T47D (cell line): ENCODE measurements at regions not wholly inside any gene's neighbourhood (a gene's known extent, or its start where the extent isn't known, plus 50 kb on each side); places are given as distances from the start of the nearest gene placed in this dataset.
A peak's percentile ranks its signal among the peaks of the same experiment; 100 is the strongest.

Experiments
- DNase-seq, 2 experiments: peaks; one replicate each; pipeline versions ENCODE4 v3.0.0 to v3.0.0-alpha.2; 2011 to 2012; ENCODE audit warnings: low read depth in 1 of 2, low spot score in 1 of 2
- JUND ChIP-seq: IDR thresholded peaks from 2 replicates; pipeline ENCODE4 v1.6.1; 2012; ENCODE audit warnings: low read depth
- in situ Hi-C: cut with HindIII; loops from 2 replicates; pipeline ENCODE4 v1.10.0; 2016; ENCODE audit warnings: low sequenced_read_pairs, low pct_unique_long_range_greater_than_20kb

DNA sequence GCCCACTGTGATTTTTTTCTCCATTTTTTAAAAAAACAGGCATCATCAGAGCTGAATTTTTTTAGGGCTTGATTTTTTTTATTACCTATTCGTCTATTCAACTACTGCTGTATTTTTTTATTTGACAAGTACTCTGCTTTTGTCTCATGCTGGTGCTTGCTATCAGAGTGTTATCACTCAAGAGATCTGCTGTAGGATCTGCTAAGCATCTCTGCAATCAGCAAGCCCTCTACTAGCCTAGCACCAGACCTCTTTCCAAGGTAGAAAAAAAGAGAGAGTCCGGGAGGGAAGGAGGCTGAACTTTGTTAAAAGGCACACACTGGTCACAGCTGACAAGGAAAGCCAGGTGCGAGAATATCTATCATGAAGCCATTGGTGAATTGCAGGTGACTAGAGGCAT, 413.8 kb upstream of the CCNH start:
- DNase-seq: no peak
- in situ Hi-C loops: no loop called here
- TF ChIP-seq JUND: no peak

DNA sequence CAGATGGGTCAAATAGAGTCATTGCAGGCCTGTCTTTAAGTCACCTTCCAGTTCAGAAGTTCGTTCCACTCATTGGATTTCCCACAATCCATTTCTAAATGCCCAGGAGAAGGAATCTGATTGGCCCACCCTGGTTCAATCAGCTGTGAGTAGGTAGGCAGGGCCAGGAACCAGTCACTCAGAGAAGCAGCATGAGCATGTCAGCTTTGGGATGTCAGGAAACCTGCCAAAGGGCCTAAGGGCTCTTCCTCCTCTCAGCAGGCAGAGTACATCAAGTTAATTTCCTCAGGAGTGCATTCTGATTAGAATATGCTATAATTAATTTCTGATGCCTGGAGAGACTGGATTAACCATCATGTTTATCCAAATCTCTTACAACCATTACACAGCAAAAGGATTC, 412.9 kb upstream of the CCNH start:
- in situ Hi-C loops: no loop called here
- peak in 1 of 2 experiments; percentile 28 for DNase-seq
- TF ChIP-seq JUND: no peak

DNA sequence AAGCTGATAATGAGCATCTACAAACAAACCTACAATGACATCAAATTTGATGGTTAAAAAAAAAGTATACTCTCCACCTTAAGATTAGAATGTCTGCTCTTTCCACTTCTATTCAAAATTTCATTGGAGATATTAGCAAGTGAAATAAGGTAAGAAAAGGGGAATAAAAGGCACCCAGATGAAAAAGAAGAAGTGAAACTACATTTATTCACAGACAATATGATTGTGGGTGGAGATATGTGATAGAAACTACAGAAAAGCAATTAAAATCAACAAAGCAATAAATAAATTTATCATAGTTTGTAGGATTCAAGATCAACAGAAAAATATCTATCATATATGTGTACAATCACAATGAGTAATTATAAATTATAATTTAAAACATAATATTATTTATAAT, 395.1 kb upstream of the CCNH start:
- TF ChIP-seq JUND: no peak
- in situ Hi-C loops: no loop called here
- no peak for DNase-seq

DNA sequence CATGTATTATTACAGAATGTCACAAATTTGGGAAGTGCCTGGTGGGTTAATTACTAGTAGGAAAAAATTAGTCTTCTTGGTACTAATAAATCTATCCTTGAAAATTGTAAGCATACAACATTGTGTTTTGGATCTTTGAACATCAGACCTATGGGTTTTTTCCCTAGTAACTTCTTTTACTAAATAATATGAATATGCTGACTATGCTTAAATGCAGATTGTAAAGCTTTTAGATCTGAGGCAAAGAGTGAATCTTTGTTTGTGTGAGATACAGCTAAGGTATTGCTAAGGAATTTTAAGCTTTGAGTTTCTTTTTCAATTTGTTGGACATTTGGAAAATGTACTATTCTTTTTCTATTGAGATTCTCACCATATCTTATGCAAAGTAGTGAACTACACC, 390.6 kb upstream of the CCNH start:
- no peak for TF ChIP-seq JUND
- in situ Hi-C loops: no loop called here
- no peak for DNase-seq

DNA sequence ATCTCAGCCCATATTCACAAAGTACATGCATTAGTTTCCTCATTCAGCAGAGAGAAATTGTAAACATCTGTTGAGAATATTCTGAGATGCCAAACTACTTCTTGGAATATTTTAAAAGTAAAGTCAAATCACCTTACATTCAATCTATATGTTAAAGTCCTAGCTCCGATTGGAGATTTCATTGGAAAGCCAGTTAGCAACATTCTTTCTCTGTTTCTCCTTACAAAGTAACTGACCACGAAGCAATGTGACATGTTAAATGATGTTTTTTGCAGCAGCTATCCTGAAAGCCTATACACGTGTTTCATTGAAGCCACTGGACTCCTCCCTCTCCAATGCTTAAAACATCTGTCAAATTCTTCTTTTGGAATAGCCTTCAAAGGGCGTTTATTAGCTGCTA, 379.1 kb upstream of the CCNH start:
- DNase-seq: no peak
- in situ Hi-C loops: no loop called here
- TF ChIP-seq JUND: no peak

DNA sequence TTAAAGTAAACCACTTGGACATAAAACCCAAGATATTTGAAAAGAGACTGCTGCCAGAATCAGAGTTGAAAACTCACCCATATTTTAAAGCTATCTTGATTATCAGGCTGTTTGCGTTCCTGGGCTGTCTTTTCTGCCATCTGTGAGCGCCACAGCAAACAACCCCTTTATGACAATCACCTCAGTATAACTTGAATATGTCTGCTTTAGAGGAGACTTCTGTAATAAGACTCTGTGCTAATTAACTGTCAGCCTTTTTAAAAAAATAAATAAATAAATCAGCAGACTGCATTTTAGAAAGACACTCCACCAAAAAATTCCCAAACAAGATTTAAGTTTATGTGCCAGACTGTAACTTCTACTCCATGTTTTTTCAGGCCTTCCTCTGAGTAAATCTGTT, 375.7 kb upstream of the CCNH start:
- in situ Hi-C loops: no loop called here
- no peak for DNase-seq

DNA sequence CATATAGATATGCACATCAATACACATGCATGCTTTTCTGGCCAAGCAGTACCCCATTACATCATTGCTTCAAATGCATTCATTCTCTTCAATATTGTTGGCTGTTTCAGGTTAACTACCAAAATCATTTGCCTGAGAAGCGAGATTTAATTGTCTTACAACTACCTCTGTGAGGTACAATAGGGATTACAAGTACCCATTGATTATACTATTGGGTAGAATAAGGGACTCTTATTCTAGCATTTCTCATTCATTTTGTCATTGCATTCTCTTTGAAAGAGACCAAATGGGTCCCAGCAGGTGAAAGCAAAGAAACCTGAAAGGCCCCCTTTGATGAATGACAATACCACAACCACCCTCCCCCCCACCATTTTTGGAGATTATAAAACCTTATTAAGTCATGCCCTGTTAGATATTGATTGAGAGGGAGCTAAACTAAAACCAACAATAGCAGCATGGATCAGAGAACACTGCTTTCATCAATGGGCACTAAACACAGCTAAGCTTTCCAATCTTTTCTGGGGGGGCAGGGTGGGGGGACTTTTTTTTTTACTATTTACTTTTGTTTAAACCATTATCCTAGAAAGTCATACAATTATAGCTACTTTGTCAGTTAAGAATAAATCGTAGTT, 375.0 kb upstream of the CCNH start:
- in situ Hi-C loops: no loop called here
- no peak for DNase-seq
- TF ChIP-seq JUND: no peak

More for the DNA sequence above, 375.7 kb upstream of the CCNH start:
- TF ChIP-seq JUND: no peak

DNA sequence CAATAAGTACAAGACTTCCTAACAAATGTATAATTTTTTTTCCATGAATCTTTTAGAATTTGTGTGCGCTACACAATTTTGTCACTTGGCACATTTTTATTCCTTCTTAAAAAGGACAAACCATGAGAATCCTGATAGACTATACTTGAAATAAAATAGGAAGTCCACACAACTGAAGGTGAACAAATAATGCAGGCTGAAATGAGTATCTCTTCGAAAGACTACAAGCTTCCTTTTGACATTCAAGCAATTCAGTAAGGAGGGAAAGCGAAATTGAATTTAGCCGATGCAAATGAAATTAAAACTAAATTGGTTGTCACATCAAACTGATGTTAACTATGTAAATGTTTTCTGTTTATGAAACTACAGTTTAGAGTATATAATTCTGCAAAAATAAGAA, 374.4 kb upstream of the CCNH start:
- in situ Hi-C loops: no loop called here
- no peak for TF ChIP-seq JUND

DNA sequence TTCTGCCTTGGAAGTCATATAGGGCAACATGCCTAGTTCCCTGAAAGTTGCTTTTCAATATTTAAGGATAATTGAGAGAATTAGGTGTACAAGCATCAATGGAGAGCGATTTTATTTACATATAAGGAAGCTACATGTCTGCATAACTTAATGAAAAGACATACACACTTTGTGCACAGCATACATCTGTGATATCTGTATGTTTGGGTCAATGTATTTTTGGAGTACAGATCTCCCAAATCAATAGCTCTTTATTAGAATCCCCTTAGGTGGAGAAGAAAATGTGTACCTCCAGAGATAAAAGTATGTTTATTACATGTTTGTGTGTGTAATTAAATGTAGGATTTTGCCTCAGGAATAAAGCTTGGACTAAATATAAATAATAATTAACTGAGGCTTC, 373.7 kb upstream of the CCNH start:
- no peak for DNase-seq
- in situ Hi-C loops: no loop called here
- no peak for TF ChIP-seq JUND

More for the DNA sequence above, 374.4 kb upstream of the CCNH start:
- no peak for DNase-seq

DNA sequence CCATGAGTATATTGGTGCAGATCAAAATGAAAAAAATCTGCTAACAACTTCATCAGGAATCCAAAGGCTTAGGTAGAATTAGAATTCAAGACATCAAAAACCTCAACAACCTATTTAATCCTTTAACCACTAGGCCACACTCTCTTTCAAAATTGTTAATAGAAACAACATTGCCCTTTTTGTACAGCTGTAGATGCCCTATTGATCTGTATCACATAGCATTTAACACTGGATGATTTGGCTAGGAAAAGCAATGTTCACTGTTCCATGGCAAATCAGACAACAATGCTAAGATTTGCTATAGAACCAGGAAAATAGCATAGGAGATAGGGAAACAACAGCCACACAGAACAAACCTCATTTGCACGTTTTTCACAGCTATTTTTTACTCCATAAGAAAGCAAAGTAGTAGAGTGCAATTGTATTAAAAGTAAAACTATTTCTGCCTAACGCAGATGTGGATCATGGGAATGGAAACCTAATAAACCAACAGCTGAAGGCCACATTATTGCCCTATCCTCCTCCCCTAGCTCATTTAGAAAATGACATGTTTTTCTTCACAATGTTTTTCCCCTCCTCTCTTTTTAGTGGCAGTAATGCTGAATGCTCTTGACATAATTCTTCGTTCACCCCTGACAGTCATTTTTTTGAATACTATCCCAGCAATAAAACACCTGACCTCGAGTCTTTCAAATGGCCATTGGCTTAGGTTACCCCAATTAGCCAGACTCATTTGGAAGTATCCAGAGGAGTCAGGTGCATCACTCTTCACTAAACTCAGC, 373.0 kb upstream of the CCNH start:
- TF ChIP-seq JUND: no peak
- in situ Hi-C loops: no loop called here
- no peak for DNase-seq

DNA sequence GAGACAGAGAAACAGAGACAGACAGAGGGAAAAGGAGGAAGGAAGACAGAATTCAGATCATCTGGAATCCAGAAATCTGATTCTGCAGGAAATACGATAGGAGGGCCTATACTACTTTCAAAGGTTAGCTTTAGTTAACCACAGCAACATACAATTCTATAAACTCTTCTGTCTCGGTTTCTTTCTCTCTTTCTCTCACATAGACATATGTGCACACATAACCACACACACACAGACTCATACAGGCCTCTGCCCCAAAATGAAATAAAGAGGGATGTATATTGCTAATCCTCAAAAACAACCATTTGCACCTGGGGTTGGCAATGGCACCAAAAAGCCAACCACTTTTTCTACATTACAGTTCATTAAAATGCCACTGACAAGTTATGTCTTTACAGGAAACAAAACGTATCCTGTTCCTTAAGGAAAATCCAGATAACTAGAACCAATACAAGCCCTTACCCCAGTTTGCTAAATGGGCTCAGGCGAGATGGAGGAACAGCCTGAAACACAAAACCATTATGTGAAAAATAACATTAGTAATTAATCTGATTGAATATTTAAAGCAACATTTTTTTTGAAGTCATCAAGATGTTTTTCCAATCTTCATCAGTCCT, 372.3 kb upstream of the CCNH start:
- DNase-seq: no peak
- in situ Hi-C loops: no loop called here
- TF ChIP-seq JUND: no peak

DNA sequence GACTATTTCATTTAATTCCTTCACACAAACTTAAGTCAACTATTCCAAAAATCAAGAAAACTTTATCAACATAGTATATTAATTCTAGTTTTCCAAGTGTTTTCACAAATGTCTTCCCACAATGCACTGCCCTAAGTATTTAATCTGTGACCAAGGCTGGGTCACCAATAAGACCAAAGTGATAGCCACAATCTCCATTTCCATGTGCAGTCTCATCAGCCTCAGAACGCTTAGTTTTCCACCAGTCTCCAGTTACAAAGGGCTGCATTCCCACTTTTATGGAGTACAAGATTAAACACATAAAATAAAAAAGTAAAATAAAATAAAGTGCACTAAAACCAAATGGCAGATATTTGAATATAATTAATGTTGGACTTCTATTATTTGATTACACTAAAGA, 371.6 kb upstream of the CCNH start:
- in situ Hi-C loops: no loop called here
- DNase-seq: no peak
- no peak for TF ChIP-seq JUND

DNA sequence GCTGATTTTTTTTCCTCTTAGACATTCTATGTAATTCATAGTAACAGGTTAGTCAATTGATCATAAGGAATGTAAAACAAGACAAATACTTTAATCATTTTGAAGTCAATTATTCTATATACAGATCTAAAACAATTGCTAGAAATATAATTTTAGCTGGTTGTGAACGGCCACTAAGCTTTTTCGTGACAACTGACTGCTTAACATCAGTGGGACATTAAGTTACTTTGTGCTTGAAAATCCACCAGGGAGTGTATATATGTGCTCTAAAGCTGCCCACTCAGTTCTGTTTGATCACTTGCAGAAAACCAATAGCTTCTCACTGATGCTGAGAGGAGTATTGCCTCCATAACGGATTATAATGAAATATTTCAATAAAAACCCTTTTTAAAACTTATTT, 370.2 kb upstream of the CCNH start:
- TF ChIP-seq JUND: no peak

More for the DNA sequence above, 370.2 kb upstream of the CCNH start:
- in situ Hi-C loops: no loop called here
- no peak for DNase-seq
